T-cell (primary cell): ENCODE measurements at regions not wholly inside any gene's neighbourhood (a gene's known extent, or its start where the extent isn't known, plus 50 kb on each side); places are given as distances from the start of the nearest gene placed in this dataset.

Source experiments
- ATAC-seq, 4 experiments: fragments of 200-7000 bp in 3 of 4; fragments of 150-1000 bp in 1 of 4; cut with Tn5 transposase; replicated peaks in 1 of 4; 1 replicate in 3 of 4; 2 replicates in 1 of 4; pipeline ENCODE4 v1.10.0; 2021; ENCODE audit warnings: moderate library complexity in 3 of 4, mild to moderate bottlenecking in 2 of 4, moderate number of reproducible peaks in 1 of 4
- CTCF ChIA-PET, 2 donors: fragments of 300-600 bp; sonication (Branson Sonifier 250); formaldehyde crosslinking; loops; one replicate each; lab custom pipeline; 2022; ENCODE audit warnings: antibody characterized with exemption in 2 of 2; lab: Charles Lee
- POLR2A ChIA-PET, 2 donors: fragments of 300-600 bp; sonication (Branson Sonifier 250); formaldehyde crosslinking; loops; one replicate each; lab custom pipeline; 2022; ENCODE audit warnings: antibody characterized with exemption in 2 of 2; lab: Charles Lee
- DNase-seq, 35 experiments: peaks; one replicate each; pipeline versions ENCODE4 v3.0.0 to v3.0.0-alpha.2; 2013 to 2023
- H3K27ac ChIP-seq: one replicate; pipeline ENCODE4 v1.5.1; 2013; ENCODE audit warnings: low read length
- H3K27me3 ChIP-seq, 2 experiments: replicated peaks in 1 of 2; 1 replicate in 1 of 2; 2 replicates in 1 of 2; pipeline versions ENCODE4 v1.6.1 to v1.7.0; 2013; ENCODE audit warnings: low read length in 1 of 2, mixed read lengths in 1 of 2; ENCODE audit not compliant: control insufficient read depth in 2 of 2, insufficient read depth in 2 of 2; ENCODE audit errors: extremely low read depth in 1 of 2
- H3K36me3 ChIP-seq, 2 donors: 1 replicate in 1 of 2; 2 replicates in 1 of 2; pipeline versions ENCODE4 v1.6.1 to v1.7.0; 2013; ENCODE audit warnings: low read length in 1 of 2; ENCODE audit not compliant: control insufficient read depth in 2 of 2, insufficient read depth in 1 of 2; ENCODE audit errors: extremely low read depth in 1 of 2
- H3K4me1 ChIP-seq, 2 experiments: 1 replicate in 1 of 2; 2 replicates in 1 of 2; pipeline versions ENCODE4 v1.6.1 to v1.7.0; 2013; ENCODE audit warnings: low read length in 2 of 2, mixed read lengths in 1 of 2; ENCODE audit not compliant: insufficient read depth in 2 of 2, control insufficient read depth in 1 of 2; ENCODE audit errors: extremely low read depth in 1 of 2
- H3K4me3 ChIP-seq, 2 donors: 1 replicate in 1 of 2; 2 replicates in 1 of 2; pipeline versions ENCODE4 v1.5.1 to v1.7.0; 2013; ENCODE audit warnings: mild to moderate bottlenecking in 2 of 2, low read length in 1 of 2, moderate library complexity in 1 of 2; ENCODE audit not compliant: control insufficient read depth in 1 of 2; ENCODE audit errors: extremely low read depth in 1 of 2
- H3K9me3 ChIP-seq: 2 replicates; pipeline ENCODE4 v1.7.0; 2013
- H3K27ac Mint-ChIP-seq, 2 donors: one replicate each; pipeline ENCODE4 v1.8.0; 2020 to 2021; ENCODE audit warnings: mild to moderate bottlenecking in 2 of 2, mixed read lengths in 2 of 2
- H3K27me3 Mint-ChIP-seq, 2 donors: one replicate each; pipeline ENCODE4 v1.8.0; 2021 to 2022; ENCODE audit warnings: mixed read lengths in 2 of 2
- H3K36me3 Mint-ChIP-seq: one replicate; pipeline ENCODE4 v1.8.0; 2021; ENCODE audit warnings: mixed read lengths
- H3K4me1 Mint-ChIP-seq, 3 donors: one replicate each; pipeline ENCODE4 v1.8.0; 2020 to 2022; ENCODE audit warnings: mixed read lengths in 3 of 3, mild to moderate bottlenecking in 1 of 3
- H3K4me3 Mint-ChIP-seq, 3 donors: one replicate each; pipeline ENCODE4 v1.8.0; 2020 to 2022; ENCODE audit warnings: mild to moderate bottlenecking in 3 of 3, mixed read lengths in 3 of 3, moderate library complexity in 3 of 3
- H3K9me3 Mint-ChIP-seq, 3 donors: one replicate each; pipeline ENCODE4 v1.8.0; 2020 to 2022; ENCODE audit warnings: mixed read lengths in 3 of 3
- WGBS: methylation state at CpG from one replicate; pipeline ENCODE4 v1.1.5; 2013; ENCODE audit warnings: missing lambda C conversion rate; ENCODE audit not compliant: insufficient coverage; 5-methylcytosine and 5-hydroxymethylcytosine counted together

DNA sequence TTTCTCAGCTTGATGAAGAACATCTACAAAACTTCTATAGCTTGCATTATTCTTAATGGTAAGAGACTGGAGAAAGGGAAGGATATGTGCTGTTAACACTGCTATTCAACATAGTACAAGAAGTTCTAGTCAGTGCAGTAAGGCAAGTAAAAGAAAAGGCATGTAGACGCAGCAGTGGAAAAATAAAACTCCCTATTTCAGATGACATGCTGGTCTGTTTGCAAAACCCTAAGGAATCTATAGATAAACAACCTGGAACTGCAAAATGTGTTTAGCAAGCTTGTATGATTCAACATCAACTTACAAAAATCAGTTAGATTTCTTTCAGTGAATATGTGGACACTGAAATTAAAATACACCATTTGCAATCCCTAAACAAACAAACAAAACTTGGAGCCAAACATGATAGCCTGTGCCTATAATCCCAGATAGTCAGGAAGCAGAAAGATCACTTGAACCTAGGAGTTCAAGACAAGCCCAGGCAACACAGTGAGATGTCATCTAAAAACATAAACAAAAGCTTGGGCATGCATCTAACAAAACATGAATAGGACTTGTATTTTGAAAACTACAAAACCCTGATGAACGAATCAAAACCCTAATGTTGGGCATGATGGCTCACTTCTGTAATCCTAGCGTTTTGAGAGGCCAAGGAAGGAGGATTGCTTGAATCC is 293.6 kb upstream of the RGS6 start:
- peaks cover 71% of the 10 kb centered on the region for H3K36me3 Mint-ChIP-seq
- no peaks in the 10 kb centered on the region for H3K36me3 ChIP-seq
- ChIA-PET CTCF (no interaction called here), POLR2A (no interaction called here)
- ATAC-seq (no peak), DNase-seq (no peak)
- no peaks in the 10 kb centered on the region for H3K4me1 Mint-ChIP-seq
- H3K27me3 ChIP-seq: no peaks in the 10 kb centered on the region
- H3K4me1 ChIP-seq: no peaks in the 10 kb centered on the region
- no peak overlapping the region for H3K4me3 Mint-ChIP-seq
- 96% methylated on average over 2 of the region's 3 CpGs for WGBS
- peaks cover 6 to 20% (median 14%) of the 10 kb centered on the region in 3 donors for H3K9me3 Mint-ChIP-seq
- H3K9me3 ChIP-seq: no peaks in the 10 kb centered on the region
- no peak overlapping the region for H3K4me3 ChIP-seq
- H3K27me3 Mint-ChIP-seq: no peaks in the 10 kb centered on the region
- no peak overlapping the region for H3K27ac ChIP-seq
- no peak overlapping the region for H3K27ac Mint-ChIP-seq

DNA sequence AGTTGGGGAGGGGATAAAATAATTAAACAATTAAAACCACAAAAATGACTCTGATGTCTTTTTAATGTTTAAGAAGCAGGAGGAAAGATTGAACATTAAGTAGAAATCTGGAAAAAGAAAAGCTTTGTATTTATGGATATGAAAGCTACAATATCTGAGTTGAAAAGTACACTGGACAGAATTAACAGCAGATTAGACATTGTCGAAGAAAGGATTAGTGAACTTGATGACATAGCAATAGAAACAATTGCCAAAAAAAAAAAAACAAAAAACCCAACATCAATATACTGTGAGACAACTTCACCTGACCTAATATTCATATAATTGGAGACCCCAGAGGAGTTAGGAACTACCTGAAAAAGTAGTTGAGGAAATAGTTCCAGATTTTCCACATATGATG is 289.5 kb upstream of the RGS6 start:
- Mint-ChIP-seq H3K27ac (no peak overlapping the region), H3K36me3 (peaks cover 59% of the 10 kb centered on the region), H3K27me3 (no peaks in the 10 kb centered on the region), H3K9me3 (peaks cover 3 to 18% (median 11%) of the 10 kb centered on the region in 3 donors), H3K4me1 (no peaks in the 10 kb centered on the region), H3K4me3 (no peak overlapping the region)
- DNase-seq: no peak
- Histone ChIP-seq H3K27me3 (no peaks in the 10 kb centered on the region), H3K4me1 (no peaks in the 10 kb centered on the region), H3K36me3 (no peaks in the 10 kb centered on the region), H3K4me3 (no peak overlapping the region), H3K27ac (no peak overlapping the region), H3K9me3 (no peaks in the 10 kb centered on the region)
- no peak for ATAC-seq
- POLR2A ChIA-PET: interaction anchor here in 1 of 2 donors (0.7 kb wide), 1 partner anchor 65 kb away, joined by 6 read pairs; no protein-coding TSS in a partner anchor
- no CpG with 5 or more reads among the region's 1 CpG for WGBS
- CTCF ChIA-PET: interaction anchor here in 1 of 2 donors (0.6 to 0.7 kb wide), 3 partner anchors 21 to 1073 kb away, joined by 3 to 7 read pairs (median 7); no protein-coding TSS in a partner anchor

GRCh38 chr14:71645656-71646055 is 286.6 kb upstream of the RGS6 start:
- no peak overlapping the region for H3K4me3 ChIP-seq
- Mint-ChIP-seq H3K27ac (no peak overlapping the region), H3K36me3 (peaks cover 65% of the 10 kb centered on the region), H3K4me3 (no peak overlapping the region), H3K9me3 (peaks cover 0 to 18% (median 11%) of the 10 kb centered on the region in 3 donors), H3K4me1 (no peaks in the 10 kb centered on the region), H3K27me3 (no peaks in the 10 kb centered on the region)
- H3K36me3 ChIP-seq: no peaks in the 10 kb centered on the region
- no peaks in the 10 kb centered on the region for H3K27me3 ChIP-seq
- H3K27ac ChIP-seq: no peak overlapping the region
- H3K9me3 ChIP-seq: no peaks in the 10 kb centered on the region
- DNase-seq: no peak
- H3K4me1 ChIP-seq: no peaks in the 10 kb centered on the region
- POLR2A ChIA-PET: no interaction called here
- no peak for ATAC-seq
- WGBS: 100% methylated on average over 2 of the region's 4 CpGs
- CTCF ChIA-PET: no interaction called here

GRCh38 chr14:71646518-71646917 is 285.7 kb upstream of the RGS6 start:
- no peak overlapping the region for H3K4me3 Mint-ChIP-seq
- H3K36me3 Mint-ChIP-seq: peaks cover 69% of the 10 kb centered on the region
- ChIA-PET POLR2A (no interaction called here), CTCF (no interaction called here)
- ATAC-seq (no peak), DNase-seq (no peak)
- peaks cover 3 to 17% (median 15%) of the 10 kb centered on the region in 3 donors for H3K9me3 Mint-ChIP-seq
- H3K27me3 Mint-ChIP-seq: no peaks in the 10 kb centered on the region
- WGBS: no CpG with 5 or more reads among the region's 1 CpG
- no peaks in the 10 kb centered on the region for H3K4me1 Mint-ChIP-seq
- Histone ChIP-seq H3K27ac (no peak overlapping the region), H3K4me3 (no peak overlapping the region), H3K36me3 (peaks cover 0 to 4% of the 10 kb centered on the region in 2 donors), H3K9me3 (no peaks in the 10 kb centered on the region), H3K4me1 (no peaks in the 10 kb centered on the region), H3K27me3 (no peaks in the 10 kb centered on the region)
- H3K27ac Mint-ChIP-seq: no peak overlapping the region

DNA sequence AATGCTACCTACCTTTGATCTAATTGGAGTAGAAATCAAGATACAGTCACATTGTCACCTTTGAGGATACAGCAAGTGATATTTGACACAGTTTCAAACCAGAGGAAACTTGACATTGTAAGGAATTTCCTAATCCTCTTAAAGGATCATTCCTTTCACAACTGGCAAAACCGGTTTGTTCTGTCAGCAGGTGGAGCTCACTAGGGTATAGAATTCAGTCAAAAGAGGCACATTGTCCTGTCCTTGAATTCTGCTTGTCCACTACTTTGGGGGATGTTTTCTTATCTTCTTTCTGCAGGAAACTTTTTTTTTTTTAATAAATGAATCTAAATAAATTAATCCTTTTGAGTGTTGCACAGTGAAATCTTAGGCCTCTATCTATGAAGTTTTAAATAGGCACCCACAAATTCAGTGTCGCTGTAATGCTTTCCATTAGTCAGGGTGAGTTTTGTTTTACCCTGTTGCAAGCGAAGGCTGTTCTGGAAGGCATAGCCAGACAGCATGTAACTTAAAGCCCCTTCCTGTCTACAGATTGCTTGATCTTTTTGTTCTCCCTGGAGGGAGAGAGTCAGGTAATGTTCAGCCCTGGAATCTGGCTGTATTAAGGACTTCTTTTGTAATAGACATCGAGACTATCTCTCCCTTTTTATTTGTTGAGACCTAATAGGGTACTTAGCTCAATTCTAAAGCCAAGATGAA is 285.0 kb upstream of the RGS6 start:
- Mint-ChIP-seq H3K4me3 (no peak overlapping the region), H3K36me3 (peaks cover 72% of the 10 kb centered on the region), H3K27ac (no peak overlapping the region), H3K9me3 (peaks cover 5 to 17% (median 16%) of the 10 kb centered on the region in 3 donors), H3K4me1 (no peaks in the 10 kb centered on the region), H3K27me3 (no peaks in the 10 kb centered on the region)
- Histone ChIP-seq H3K4me1 (no peaks in the 10 kb centered on the region), H3K27ac (no peak overlapping the region), H3K36me3 (peaks cover 0 to 9% of the 10 kb centered on the region in 2 donors), H3K4me3 (no peak overlapping the region), H3K27me3 (no peaks in the 10 kb centered on the region), H3K9me3 (no peaks in the 10 kb centered on the region)
- no peak for ATAC-seq
- DNase-seq: no peak
- CTCF ChIA-PET: no interaction called here
- WGBS: no CpG with 5 or more reads among the region's 4 CpGs
- POLR2A ChIA-PET: no interaction called here

- no peaks in the 10 kb centered on the region for H3K27me3 Mint-ChIP-seq
- POLR2A ChIA-PET: no interaction called here
- no peak overlapping the region for H3K27ac Mint-ChIP-seq
- Histone ChIP-seq H3K27me3 (no peaks in the 10 kb centered on the region), H3K36me3 (peaks cover 0 to 20% of the 10 kb centered on the region in 2 donors), H3K27ac (no peak overlapping the region), H3K4me3 (no peak overlapping the region), H3K4me1 (no peaks in the 10 kb centered on the region), H3K9me3 (no peaks in the 10 kb centered on the region)
- H3K9me3 Mint-ChIP-seq: peaks cover 5 to 17% (median 15%) of the 10 kb centered on the region in 3 donors
- no peaks in the 10 kb centered on the region for H3K4me1 Mint-ChIP-seq
- no peak overlapping the region for H3K4me3 Mint-ChIP-seq
- H3K36me3 Mint-ChIP-seq: peaks cover 72% of the 10 kb centered on the region
- DNase-seq (no peak), ATAC-seq (no peak)
- CTCF ChIA-PET: no interaction called here
- no CpG with 5 or more reads among the region's 2 CpGs for WGBS
Observed at GRCh38 chr14:71648725-71649124, 283.5 kb upstream of the RGS6 start.
